Adipose tissue (tissue), 3 donors: ENCODE measurements at regions not wholly inside any gene's neighbourhood (a gene's known extent, or its start where the extent isn't known, plus 50 kb on each side); places are given as distances from the start of the nearest gene placed in this dataset.
"Not testable (repeated sequence)": the region's sequence is repeated elsewhere in the genome, so short reads cannot be mapped to it uniquely, and the experiment has no call there.

ENCODE experiments used
- H3K27ac ChIP-seq: one replicate; pipeline ENCODE4 v1.5.1; 2013; ENCODE audit warnings: low read depth, low read length
- WGBS, 3 donors: extraction: QIAGEN DNeasy Blood & Tissue Kit; methylation state at CpG; one replicate each; pipeline ENCODE4 v1.1.7; 2013; 5-methylcytosine and 5-hydroxymethylcytosine counted together
- donor health status: healthy with polysubstance abuse.
- donor health status: Bipolar disorder and iron deficiency.
- donor health status: healthy.

DNA sequence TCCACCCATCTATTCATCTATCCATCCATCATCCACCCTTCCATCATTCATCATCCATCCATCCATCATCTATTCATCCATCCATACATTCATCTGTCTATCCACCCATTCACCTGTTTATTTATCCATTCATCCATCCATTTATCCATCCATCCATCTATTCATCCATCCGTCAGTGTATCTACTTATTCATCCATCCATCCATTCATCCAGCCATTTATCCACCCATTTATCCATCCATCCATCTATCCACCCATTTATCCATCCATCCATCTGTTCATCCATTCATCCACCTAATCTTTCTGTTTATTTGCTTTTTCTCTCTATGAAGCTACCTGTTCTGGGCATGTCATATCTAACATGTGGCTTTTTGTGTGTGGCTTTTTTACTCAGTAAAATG is 115.4 kb downstream of the CRYAA start:
- 88 to 98% (median 96%) methylated on average over 1 of the region's 1 CpG for WGBS, 3 donors
- no peak overlapping the region for H3K27ac ChIP-seq

DNA sequence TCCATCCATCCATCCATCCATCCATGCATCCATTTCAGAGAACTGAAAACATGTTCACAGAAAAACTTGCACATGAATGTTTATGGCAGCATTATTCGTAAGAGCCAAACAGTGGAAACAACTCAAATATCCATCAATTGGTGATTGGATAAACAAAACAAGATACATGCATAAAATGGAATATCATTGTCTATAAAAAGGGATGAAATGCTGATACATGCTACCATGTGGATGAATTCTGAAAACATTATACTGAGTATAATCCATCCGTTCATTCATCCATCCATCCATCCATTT is 115.1 kb downstream of the CRYAA start:
- 90 to 96% (median 95%) methylated on average over 2 of the region's 2 CpGs for WGBS, 3 donors
- H3K27ac ChIP-seq: not testable (repeated sequence)

DNA sequence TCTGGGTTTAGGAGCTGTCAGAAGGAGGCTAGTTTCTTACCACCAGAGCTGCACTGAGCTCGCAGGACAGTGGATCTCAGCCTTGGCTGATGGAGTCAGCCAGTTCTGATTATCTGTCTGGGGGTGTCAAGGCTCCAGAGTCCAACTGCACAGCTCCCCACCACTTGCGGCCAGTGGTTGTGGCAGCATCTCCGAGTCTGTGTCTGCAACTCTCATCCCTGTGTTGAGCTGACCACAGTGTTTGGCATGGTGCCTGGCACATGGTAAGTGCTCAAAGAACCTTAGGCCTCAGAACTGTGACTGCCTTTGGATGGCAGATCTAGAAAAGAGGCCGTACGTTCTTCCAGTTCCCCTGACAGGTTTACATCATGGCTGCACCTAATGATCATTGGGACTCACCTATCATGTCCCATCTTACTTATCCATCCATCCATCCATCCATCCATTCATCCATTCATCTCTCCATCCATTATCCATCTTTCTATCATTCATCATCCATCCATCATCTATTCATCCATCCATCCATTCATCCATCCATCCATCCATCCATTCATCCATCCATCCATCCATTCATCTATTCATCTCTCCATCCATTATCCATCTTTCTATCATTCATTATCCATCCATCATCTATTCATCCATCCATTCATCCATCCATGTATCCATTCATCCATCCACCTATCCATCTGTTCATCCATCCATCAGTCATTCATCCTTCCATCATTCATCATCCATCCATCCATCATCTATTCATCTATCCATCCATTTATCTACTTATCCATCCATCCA is 114.5 kb downstream of the CRYAA start:
- H3K27ac ChIP-seq: no peak overlapping the region
- WGBS, 3 donors: 85 to 90% (median 87%) methylated on average over 5 of the region's 5 CpGs

DNA sequence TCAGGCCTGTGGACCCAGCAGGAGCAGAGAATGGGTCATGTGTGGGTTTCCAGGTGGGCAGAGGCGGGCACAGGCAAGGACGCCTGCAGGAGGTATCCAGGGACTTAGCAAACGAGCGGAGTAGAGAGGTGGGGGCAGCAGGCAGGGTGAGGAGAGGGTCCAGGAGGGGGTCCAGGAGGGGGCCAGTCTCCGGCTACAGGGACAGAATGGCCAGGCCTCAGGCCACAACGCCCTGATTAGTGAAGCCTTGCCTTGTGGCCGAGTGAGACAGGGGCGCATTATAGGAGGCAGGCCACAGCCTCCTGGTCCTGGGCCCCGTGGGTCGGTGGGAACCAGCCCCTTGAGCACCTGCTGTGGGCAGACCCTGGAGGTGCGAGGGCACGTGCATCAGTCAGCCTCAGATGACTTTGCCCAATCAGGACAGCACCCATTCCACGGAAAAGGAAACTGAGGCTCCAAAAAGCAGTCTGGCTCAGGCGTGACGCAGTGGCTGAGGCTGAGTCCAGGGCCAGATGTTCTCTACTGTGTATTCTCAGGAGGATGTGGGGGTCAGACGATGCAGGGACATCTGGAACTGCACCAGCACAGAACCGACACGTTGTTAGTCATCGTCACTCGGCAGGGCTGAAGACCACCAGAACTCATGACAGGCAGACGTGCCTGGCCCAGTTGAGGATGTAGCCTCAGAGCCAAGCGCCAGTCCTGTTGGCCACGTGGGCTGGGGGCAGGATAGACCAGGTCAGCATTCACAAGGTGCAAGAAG is 113.7 kb downstream of the CRYAA start:
- H3K27ac ChIP-seq: no peak overlapping the region
- WGBS, 3 donors: 76 to 89% (median 88%) methylated on average over 22 to 23 of the region's 23 CpGs

DNA sequence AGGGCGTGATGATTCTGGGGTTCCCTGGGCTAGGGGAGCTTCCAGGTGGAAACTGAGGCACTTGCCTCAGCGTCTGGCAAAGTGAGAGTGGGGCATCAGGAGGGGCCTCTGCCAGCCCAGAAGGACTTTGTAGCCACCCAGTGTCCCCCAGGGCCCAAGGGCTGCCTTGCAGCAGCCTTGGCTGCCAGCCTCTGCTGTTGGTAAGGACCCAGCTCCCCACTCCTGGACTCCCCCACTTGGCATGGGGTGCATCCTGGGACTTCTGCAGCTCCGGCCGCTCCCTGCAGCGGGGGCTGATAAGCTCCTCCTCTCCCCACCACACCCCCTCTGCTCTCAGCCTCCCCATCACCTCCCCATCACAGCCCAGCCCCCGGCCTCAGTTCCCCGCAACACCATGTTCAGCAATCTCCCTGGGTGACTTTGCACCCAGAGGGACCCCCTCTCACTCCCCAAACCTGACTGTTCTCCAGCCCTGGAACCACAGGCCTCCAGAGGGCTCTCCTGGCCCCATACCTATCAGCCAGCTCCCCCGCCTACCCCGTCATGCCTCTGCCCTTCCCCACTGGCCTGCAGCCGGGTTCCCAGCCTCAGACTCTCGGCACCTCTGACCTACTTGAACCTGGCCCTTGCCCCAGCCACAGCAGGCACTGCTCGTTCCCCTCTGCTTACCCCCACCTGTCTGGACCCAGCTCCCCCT is 113.0 kb downstream of the CRYAA start:
- H3K27ac ChIP-seq: no peak overlapping the region
- 73 to 87% (median 76%) methylated on average over 11 to 12 of the region's 12 CpGs for WGBS, 3 donors

DNA sequence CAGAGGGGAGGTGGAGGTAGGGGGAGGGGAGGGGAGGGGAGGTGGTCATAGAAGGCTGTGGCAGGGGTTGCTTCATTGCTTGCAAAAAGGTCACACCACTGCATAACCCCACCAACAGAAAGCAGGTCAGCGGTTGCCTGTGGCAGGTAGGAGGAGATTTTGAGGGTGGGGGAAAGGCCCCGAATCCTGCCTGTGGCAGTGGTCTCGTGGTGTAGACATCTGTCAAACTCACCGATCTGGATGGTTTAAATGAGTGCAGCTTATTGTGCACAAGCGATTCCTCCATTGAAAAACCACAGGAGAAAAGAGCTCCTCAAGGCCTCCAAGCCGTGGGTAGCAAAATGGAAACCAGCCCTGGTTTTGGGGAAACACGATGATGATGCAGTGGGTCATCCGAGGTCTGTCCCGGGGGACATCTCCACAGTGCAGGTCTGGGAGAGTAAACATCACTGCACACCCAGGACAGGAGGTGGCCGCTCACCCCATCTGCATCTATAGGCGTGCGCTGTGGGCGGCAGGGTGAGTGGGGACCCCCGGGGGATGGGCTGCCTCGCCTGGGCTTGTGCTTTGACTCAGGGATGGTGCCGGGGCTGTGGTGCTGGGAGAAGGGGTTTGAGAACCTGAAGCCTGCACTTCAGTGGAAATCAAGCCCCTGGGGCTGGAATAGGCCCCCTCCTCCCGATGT is 112.3 kb downstream of the CRYAA start:
- WGBS, 3 donors: 66 to 71% (median 67%) methylated on average over 17 of the region's 17 CpGs
- no peak overlapping the region for H3K27ac ChIP-seq

DNA sequence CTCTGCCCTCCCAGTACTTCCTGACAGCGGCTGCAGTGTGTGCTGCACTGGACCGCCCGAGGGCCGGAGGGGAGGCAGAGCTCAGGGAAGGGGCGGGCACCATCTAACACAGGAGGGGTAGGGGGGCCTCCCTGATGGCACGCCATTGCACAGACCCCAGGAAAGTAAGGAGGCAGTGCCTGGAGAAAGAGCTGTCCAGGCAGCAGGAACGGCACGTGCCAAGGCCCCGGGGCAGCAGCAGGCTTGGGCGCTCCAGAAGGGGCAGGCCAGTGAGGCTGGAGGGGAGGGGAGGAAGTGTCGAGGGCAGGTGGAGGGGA is 110.7 kb downstream of the CRYAA start:
- 81 to 90% (median 83%) methylated on average over 11 of the region's 11 CpGs for WGBS, 3 donors
- H3K27ac ChIP-seq: no peak overlapping the region

DNA sequence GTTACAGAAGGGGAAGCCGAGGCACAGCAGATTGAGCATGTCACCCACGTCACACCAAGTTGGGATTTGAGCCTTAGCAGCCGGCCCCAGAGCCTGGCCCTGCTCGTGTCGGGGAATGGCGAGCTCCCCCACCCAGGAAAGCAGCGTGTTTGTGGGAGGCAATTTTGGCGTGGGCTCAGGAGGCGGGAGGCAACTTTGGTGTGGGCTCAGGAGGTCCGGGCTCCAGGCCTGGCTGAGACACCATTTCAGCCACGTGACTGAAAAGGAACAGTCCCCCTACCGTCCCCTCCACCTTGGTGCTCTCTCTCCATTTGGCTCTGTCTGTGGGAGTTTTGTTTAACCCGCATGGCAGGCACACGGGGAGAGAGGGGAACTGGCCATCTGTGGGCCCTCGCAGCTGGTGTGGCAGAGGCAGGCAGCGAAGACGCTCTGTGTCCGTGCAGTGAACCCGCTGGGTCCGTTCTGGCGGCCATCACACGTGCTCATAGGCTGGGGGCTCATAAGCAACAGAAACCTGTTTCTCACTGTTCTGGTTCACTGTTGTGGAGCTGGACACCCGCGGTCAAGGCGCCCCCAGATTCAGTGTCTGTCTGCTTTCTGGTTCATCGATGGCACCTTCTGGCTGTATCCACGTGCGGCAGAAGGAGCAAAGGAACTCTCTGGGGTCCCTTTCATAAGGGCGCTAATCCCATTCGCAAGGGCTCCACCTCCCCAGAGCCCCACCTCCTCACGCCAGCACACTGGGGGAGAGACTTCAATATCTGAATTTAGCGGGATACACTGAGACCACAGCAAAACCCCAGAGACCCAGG is 110.2 kb downstream of the CRYAA start:
- whole genome bisulfite sequencing, 3 donors: 62 to 73% (median 68%) methylated on average over 31 to 32 of the region's 32 CpGs

DNA sequence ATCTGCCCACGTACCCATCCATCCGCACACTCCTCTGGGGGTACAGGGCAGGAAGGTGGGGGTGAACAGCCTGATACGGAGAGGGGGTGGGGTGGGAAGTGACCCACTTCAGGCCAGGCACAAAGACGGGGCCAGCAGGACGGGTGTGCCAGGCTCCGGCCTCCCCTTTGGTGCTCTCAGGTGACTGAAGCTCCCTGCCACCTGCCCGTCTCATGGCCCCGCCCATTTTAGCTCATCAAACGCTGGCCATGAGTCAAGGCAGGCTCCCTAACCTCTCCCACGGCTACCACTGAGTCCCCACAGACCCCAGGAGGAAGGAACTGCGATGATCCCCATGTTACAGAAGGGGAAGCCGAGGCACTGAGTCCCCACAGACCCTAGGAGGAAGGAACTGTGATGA is 109.6 kb downstream of the CRYAA start:
- no peak overlapping the region for H3K27ac ChIP-seq
- 41 to 56% (median 43%) methylated on average over 9 to 12 of the region's 12 CpGs for WGBS, 3 donors

More for the DNA sequence above, 110.2 kb downstream of the CRYAA start:
- no peak overlapping the region for H3K27ac ChIP-seq

DNA sequence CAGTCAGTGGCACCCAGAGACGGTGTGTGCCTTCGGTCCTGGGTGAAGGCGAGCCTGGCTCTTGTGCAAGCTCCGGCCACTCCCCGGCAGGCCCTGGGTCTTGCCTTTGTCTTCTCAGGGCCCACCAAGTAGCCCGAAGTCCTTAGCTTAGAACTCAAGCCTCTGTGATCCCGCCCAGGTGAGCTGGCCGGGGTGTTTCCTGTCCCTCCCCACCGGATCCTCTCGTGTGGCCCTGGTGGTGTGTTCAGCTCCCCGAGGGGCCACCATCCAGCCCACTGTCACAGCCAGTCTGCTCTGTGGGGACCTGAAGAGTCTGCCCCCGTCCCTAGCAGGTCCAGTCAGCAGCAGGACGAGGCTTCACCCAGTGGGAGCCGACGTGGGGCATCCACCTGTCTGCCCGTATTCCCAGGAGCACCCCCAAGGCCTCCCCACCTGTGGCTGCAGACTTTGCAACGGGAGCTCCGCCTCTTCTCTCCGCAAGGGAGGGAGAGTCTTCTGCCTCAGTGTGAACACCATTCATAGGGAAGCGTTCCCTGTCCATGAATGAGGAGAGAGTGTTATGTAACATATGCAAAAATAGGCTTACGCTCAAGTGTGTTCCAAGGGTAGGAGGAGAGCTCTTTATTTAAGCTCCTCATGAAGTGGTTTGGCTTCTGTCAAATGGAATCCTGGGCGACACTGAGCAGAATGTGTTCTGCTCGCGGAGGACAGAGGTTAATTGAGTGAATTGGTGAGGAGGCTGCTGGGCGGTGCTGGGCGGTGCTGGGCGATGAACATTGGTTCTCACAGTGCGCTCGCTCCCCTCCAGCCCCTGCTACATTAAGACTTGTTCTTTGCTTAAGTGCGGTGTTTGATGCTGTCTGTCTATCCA is 108.9 kb downstream of the CRYAA start:
- H3K27ac ChIP-seq: no peak overlapping the region
- WGBS, 3 donors: 42 to 48% (median 44%) methylated on average over 30 of the region's 30 CpGs

DNA sequence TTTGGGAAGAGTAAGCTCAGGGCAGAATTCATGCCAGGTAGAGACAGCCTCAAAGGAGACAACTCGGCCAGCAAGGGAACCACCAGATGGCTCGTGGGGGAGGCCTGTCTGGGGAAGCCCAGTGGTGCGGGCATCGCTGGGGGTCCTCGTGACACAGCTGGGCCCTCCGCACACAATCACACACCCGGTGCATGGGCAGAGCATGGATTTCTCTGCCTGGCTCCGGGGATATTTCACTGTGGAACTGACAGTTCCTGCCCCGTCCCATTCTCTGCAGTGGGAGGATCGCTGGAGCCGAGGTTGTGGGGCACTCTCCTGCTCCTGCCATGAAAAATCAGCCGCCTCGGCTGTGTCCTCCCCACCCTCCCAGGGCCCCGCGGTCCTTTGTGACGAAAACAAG is 108.0 kb downstream of the CRYAA start:
- 75 to 78% (median 76%) methylated on average over 16 of the region's 16 CpGs for WGBS, 3 donors

DNA sequence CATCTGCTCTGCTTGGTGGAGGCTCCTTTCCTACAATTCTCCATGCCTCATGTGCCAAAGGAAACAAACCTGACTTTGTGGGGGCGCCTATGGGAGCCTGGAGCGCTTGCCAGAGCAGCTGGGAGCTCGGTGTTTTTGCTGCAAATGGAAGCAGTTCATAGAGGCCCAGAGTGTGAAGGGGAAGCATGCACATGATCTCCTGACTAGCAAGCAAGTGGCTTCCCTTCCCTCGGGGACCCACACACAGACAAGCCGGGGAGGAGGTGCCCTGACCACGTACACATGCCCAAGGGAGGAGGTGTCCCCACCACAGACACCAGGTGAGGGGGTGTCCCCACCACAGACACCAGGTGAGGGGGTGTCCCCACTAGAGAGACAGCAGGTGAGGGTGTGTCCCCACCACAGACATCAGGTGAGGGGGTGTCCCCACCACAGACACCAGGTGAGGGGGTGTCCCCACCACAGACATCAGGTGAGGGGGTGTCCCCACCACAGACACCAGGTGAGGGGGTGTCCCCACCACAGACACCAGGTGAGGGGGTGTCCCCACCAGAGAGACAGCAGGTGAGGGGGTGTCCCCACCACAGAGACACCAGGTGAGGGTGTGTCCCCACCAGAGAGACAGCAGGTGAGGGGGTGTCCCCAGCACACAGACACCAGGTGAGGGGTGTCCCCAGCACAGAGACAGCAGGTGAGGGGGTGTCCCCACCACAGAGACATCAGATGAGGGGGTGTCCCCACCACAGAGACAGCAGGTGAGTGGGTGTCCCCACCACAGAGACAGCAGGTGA is 106.8 kb downstream of the CRYAA start:
- H3K27ac ChIP-seq: no peak overlapping the region
- WGBS, 3 donors: 37 to 67% (median 46%) methylated on average over 6 of the region's 6 CpGs

More for the DNA sequence above, 108.0 kb downstream of the CRYAA start:
- H3K27ac ChIP-seq: no peak overlapping the region

DNA sequence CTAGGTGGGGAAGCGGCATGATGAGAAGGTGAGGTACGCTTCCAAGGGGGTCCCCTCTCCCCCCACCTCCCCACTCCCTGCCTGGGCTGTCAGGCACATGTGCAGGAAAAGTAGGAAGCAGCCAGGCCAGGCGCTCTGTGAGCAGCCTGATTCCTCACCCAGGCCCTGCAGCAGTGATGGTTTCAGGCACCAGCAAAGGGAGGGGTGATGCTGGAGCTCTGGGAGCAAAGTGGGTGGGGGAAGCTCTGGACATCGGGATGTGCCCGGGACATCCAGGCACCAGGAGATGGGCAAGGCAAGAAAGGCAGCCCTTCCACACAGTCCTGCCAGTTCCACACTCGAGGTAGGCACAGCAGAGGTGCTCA is 106.1 kb downstream of the CRYAA start:
- no peak overlapping the region for H3K27ac ChIP-seq
- WGBS, 3 donors: 76 to 83% (median 76%) methylated on average over 6 of the region's 6 CpGs

DNA sequence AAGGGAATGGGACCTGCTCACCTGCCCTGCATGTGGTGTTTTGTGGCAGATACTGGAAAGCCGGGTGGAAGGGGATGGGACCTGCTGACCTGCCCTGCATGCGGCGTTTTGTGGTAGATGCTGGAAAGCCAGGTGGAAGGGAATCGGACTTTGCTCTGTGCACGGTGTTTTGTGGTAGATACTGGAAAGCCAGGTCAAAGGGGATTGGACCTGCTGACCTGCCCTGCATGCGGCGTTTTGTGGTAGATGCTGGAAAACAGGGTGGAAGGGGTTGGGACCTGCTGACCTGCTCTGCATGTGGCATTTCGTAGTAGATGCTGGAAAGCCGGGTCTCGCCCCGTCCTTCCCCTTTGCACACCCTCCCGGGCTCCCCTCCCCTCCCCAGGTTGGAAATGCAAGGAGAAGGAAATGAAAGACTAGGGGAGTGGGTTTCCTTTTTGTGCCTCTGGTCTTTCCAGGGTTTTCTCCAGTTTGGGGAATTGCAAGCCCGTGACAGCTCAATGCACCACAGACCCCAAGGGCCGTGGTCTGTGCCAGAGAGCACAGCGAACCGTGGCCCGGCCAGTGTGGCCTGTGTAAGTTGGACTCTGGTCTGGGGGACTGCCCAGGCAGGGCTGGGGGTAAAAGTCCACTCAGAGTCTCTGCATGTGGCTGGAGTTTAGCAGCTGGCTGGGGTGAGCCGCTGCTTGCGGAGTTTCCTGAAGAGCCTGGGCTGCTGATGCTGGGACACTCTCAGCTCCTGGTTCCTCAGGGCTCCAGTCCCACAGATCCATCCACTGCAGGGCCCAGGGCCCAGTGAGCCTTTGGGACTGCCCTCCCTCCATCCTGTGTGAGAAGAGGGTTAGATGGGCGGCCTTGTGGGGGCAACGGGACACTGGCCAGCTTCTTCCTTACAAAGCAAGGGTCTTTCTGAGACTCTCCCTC is 105.5 kb downstream of the CRYAA start:
- H3K27ac ChIP-seq: no peak overlapping the region
- 85 to 86% (median 86%) methylated on average over 21 of the region's 21 CpGs for WGBS, 3 donors

DNA sequence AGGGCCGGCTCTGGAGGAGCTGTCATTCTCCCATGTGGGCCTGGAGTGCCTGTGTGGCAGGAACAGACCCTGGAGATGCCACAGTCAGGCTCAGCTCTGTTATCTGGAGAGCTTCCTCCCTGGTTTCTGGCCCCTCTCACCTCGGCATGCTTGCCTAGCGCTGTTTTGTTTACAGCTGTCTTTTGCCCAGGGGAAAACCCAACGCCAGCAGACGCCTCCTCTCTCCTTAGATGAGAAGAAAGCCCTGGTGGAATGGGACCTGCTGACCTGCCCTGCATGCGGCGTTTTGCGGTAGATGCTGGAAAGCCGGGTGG is 104.9 kb downstream of the CRYAA start:
- WGBS, 3 donors: 46 to 76% (median 64%) methylated on average over 9 of the region's 9 CpGs
- no peak overlapping the region for H3K27ac ChIP-seq
